D721Med (cell line): ENCODE measurements at regions not wholly inside any gene's neighbourhood (a gene's known extent, or its start where the extent isn't known, plus 50 kb on each side); places are given as distances from the start of the nearest gene placed in this dataset.

Source experiments
- DNase-seq: peaks from one replicate; pipeline ENCODE4 v3.0.0; 2011; ENCODE audit warnings: low spot score; ENCODE audit not compliant: insufficient read length
- FAIRE-seq: peaks from 2 replicates; lab custom pipeline; 2011; peaks lifted over from hg19 to GRCh38; lab: Jason Lieb, UNC
- CTCF ChIP-seq: IDR thresholded peaks from 2 replicates; pipeline ENCODE4 v1.5.1; 2012; ENCODE audit warnings: mild to moderate bottlenecking, control low read depth; ENCODE audit not compliant: insufficient read depth; ENCODE audit errors: missing control alignments

GRCh38 chr3:135784557-135784956 lies 181.0 kb upstream of the PPP2R3A start:
- FAIRE-seq (no peak), DNase-seq (no peak)
- TF ChIP-seq CTCF, result no peak

- FAIRE-seq, result no peak
- DNase-seq, result no peak
- no peak for TF ChIP-seq CTCF
Measured at GRCh38 chr3:135788146-135788545, 177.4 kb upstream of the PPP2R3A start.

- FAIRE-seq (no peak), DNase-seq (no peak)
- TF ChIP-seq CTCF, result no peak
Measured at GRCh38 chr3:135788978-135789377, 176.6 kb upstream of the PPP2R3A start.

- FAIRE-seq (no peak), DNase-seq (no peak)
- peak; percentile 11 for TF ChIP-seq CTCF
Measured at GRCh38 chr3:135792174-135792573, 173.4 kb upstream of the PPP2R3A start.

GRCh38 chr3:135792858-135793475 lies 172.6 kb upstream of the PPP2R3A start:
- DNase-seq (no peak), FAIRE-seq (no peak)
- no peak for TF ChIP-seq CTCF

- FAIRE-seq (no peak), DNase-seq (no peak)
- TF ChIP-seq CTCF, result no peak
Measured at GRCh38 chr3:135800071-135800549, 165.4 kb upstream of the PPP2R3A start.

GRCh38 chr3:135801018-135801417 lies 164.5 kb upstream of the PPP2R3A start:
- DNase-seq, result no peak
- no peak for TF ChIP-seq CTCF
- FAIRE-seq, result no peak
